Type B pancreatic cell (in vitro differentiated cells): ENCODE measurements at regions not wholly inside any gene's neighbourhood (a gene's known extent, or its start where the extent isn't known, plus 50 kb on each side); places are given as distances from the start of the nearest gene placed in this dataset.

ENCODE experiments used
- DNase-seq: peaks from one replicate; pipeline ENCODE4 v3.0.0; 2021; ENCODE audit warnings: mixed read lengths; ENCODE audit not compliant: unreplicated experiment; ENCODE audit errors: extremely low spot score
- H3K27ac Mint-ChIP-seq: 2 replicates; pipeline ENCODE4 v1.8.0; 2021; ENCODE audit warnings: mild to moderate bottlenecking, mixed read lengths
- H3K27me3 Mint-ChIP-seq: 2 replicates; pipeline ENCODE4 v1.8.0; 2021; ENCODE audit warnings: mixed read lengths
- H3K36me3 Mint-ChIP-seq: 2 replicates; pipeline ENCODE4 v1.8.0; 2021; ENCODE audit warnings: mixed read lengths
- H3K4me1 Mint-ChIP-seq: one replicate; pipeline ENCODE4 v1.8.0; 2021; ENCODE audit warnings: mixed read lengths; ENCODE audit not compliant: unreplicated experiment
- H3K4me3 Mint-ChIP-seq: 2 replicates; pipeline ENCODE4 v1.8.0; 2021; ENCODE audit warnings: mild to moderate bottlenecking, mixed read lengths
- H3K9me3 Mint-ChIP-seq: 2 replicates; pipeline ENCODE4 v1.8.0; 2021; ENCODE audit warnings: mixed read lengths
- CTCF ChIP-seq: fragments of 200-600 bp; sonication (generic); conservative IDR thresholded peaks from 2 replicates; pipeline ENCODE4 v1.5.0; 2021; ENCODE audit warnings: antibody characterized with exemption, mild to moderate bottlenecking

DNA sequence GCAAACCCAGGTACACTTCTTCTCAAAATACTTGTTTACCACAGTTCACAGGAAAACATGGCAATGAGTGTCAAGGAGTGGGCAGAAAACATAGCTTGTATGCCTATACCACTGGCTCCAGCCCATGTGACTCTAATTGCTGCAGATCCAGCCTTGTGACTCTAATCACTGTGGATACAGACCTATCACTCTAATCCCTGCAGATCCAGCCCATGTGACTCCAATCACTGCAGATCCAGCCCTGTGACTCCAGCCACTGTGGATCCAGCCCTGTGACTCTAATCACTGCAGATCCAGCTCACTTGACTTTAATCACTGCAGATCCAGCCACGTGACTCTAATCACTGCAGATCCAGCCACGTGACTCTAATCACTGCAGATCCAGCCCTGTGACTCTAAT, 366.3 kb upstream of the IRX4 start:
- no peaks in the 10 kb centered on the region for H3K4me1 Mint-ChIP-seq
- no peak overlapping the region for H3K27ac Mint-ChIP-seq
- no peaks in the 10 kb centered on the region for H3K36me3 Mint-ChIP-seq

GRCh38 chr5:2242539-2242938, 359.8 kb upstream of the IRX4 start:
- no peaks in the 10 kb centered on the region for H3K4me1 Mint-ChIP-seq
- H3K9me3 Mint-ChIP-seq, result peaks cover 7% of the 10 kb centered on the region
- no peak for DNase-seq
- H3K36me3 Mint-ChIP-seq, result no peaks in the 10 kb centered on the region
- H3K27me3 Mint-ChIP-seq, result no peaks in the 10 kb centered on the region
- peak overlapping the region; percentile 20 for H3K4me3 Mint-ChIP-seq
- no peak for TF ChIP-seq CTCF
- H3K27ac Mint-ChIP-seq, result no peak overlapping the region

More for the DNA sequence above, 366.3 kb upstream of the IRX4 start:
- H3K27me3 Mint-ChIP-seq, result peaks cover 14% of the 10 kb centered on the region
- no peak for DNase-seq
- peaks cover 7% of the 10 kb centered on the region for H3K9me3 Mint-ChIP-seq
- no peak overlapping the region for H3K4me3 Mint-ChIP-seq
- TF ChIP-seq CTCF, result no peak

DNA sequence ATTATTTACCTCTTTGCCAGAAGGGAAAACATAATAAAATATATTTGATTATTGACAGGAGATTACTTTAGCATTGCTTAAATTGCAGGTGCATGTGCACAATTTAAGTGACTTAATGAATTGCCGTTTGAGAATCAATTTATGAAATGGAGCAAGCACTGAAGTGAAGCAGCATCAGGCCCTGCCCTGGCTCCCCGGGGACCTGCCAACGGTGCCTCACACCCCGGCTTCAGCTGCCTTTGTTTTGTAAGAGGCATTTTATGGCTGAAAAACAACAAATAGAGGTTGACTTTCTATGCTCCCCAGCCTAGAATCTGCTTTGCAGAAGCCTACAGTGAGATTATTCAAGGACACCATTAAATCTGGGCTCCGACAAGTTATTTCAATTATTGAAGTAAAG, 359.1 kb upstream of the IRX4 start:
- Mint-ChIP-seq H3K4me3 (no peak overlapping the region), H3K36me3 (no peaks in the 10 kb centered on the region), H3K4me1 (no peaks in the 10 kb centered on the region), H3K27me3 (no peaks in the 10 kb centered on the region), H3K9me3 (peaks cover 2% of the 10 kb centered on the region), H3K27ac (no peak overlapping the region)
- no peak for DNase-seq
- no peak for TF ChIP-seq CTCF

DNA sequence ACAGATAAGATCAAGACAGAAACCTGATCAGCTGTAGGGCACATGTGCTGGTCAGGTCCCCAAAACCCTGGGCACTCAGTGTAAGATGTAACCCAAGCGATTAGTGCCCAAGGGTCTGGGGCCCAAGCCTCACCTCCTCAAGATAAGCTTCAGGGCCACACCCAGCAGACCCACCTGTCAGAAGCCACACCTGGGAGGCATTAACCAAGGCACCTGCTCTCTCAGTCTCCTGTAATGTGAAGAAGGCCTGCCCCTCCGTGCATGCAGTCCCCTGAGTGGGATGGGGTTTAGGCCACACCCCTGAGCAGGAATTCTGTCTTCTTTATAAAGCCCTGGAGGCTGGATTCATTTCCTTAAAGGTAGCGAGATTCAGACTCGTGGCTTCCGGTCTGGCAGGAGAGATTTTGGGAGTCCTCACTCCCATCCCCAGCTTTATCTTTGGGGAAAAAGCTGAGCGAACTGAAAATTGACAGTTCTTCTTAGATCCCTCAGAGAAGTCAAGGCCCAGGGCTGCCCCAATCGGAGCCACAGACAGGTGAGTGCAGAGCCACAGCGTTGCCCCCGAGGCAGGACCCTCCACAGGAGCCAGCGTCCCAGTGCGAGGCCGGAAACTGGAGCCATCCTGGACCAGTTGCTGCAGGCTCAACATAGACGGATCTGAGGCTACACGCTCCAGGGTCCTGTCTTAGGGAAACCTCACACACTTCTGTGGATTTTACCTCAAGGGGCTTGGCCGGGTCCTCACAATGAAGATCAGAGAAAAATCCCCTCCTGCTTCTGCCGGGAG, 357.6 kb upstream of the IRX4 start:
- H3K4me1 Mint-ChIP-seq, result no peaks in the 10 kb centered on the region
- no peak overlapping the region for H3K4me3 Mint-ChIP-seq
- no peak overlapping the region for H3K27ac Mint-ChIP-seq
- DNase-seq, result no peak
- no peak for TF ChIP-seq CTCF
- no peaks in the 10 kb centered on the region for H3K27me3 Mint-ChIP-seq
- H3K9me3 Mint-ChIP-seq, result peaks cover 6% of the 10 kb centered on the region
- no peaks in the 10 kb centered on the region for H3K36me3 Mint-ChIP-seq

GRCh38 chr5:2239201-2239910, 356.6 kb upstream of the IRX4 start:
- H3K27ac Mint-ChIP-seq, result no peak overlapping the region
- no peak overlapping the region for H3K4me3 Mint-ChIP-seq
- no peaks in the 10 kb centered on the region for H3K27me3 Mint-ChIP-seq
- no peaks in the 10 kb centered on the region for H3K4me1 Mint-ChIP-seq
- H3K36me3 Mint-ChIP-seq, result no peaks in the 10 kb centered on the region
- H3K9me3 Mint-ChIP-seq, result peaks cover 12% of the 10 kb centered on the region
- TF ChIP-seq CTCF, result no peak
- DNase-seq, result no peak
